Astrocyte of the cerebellum (primary cell): ENCODE measurements at regions not wholly inside any gene's neighbourhood (a gene's known extent, or its start where the extent isn't known, plus 50 kb on each side); places are given as distances from the start of the nearest gene placed in this dataset.

Source experiments
- DNase-seq: peaks from one replicate; pipeline ENCODE4 v3.0.0-alpha.2; 2011; ENCODE audit warnings: low read depth
- H3K4me3 ChIP-seq: 2 replicates; pipeline ENCODE4 v1.5.1; 2011; ENCODE audit warnings: mild to moderate bottlenecking, low read depth, low read length, moderate library complexity
- in situ Hi-C: cut with HindIII; loops from 2 replicates; pipeline ENCODE4 v1.10.0; 2017; ENCODE audit warnings: low sequenced_read_pairs
- TF ChIP-seq, protein P1 (sequence below): IDR thresholded peaks from 2 replicates; pipeline ENCODE4 v1.5.1; 2012; ENCODE audit warnings: low read length, low read depth, moderate library complexity, mild to moderate bottlenecking; ENCODE audit errors: missing control alignments

DNA sequence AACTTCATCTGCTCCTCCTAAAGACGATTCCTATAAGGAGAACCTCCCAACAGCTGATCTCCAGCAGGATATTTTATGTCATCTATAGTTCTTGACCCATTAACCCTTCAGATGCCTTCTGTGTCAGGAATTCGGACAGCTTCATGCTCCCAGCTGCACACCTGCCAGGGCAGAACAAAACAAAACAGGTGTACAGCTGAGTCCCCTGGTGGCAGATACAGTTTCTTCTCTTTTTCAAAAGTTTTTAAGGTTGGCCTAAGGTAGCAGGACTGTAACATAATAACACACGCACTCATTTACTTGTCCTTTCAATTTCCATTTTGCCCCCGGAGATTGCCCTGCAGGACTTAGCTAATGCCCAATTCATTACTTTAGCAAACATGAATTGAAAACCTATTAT lies 218.3 kb downstream of the S1PR1 start:
- TF ChIP-seq, protein P1, sequence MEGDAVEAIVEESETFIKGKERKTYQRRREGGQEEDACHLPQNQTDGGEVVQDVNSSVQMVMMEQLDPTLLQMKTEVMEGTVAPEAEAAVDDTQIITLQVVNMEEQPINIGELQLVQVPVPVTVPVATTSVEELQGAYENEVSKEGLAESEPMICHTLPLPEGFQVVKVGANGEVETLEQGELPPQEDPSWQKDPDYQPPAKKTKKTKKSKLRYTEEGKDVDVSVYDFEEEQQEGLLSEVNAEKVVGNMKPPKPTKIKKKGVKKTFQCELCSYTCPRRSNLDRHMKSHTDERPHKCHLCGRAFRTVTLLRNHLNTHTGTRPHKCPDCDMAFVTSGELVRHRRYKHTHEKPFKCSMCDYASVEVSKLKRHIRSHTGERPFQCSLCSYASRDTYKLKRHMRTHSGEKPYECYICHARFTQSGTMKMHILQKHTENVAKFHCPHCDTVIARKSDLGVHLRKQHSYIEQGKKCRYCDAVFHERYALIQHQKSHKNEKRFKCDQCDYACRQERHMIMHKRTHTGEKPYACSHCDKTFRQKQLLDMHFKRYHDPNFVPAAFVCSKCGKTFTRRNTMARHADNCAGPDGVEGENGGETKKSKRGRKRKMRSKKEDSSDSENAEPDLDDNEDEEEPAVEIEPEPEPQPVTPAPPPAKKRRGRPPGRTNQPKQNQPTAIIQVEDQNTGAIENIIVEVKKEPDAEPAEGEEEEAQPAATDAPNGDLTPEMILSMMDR: no peak
- no peak for DNase-seq
- in situ Hi-C loops: no loop called here
- H3K4me3 ChIP-seq: no peak overlapping the region

DNA sequence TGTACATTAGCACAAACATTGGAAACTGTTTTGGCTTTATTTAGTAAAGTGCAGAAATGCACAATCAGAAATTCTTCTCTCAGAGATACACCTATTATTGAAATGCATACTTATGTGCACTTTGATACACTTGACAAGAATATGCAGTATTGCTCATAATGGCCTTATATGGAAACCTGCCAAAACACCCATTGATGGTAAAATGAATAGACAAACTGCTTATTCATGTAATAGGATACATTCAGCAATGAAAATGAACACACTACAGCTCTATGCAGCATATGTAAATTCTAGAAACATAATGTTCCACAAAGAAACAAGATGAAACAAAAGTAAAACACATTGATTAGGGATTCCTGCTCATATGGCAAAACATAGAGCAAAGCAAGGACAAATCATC lies 223.9 kb downstream of the S1PR1 start:
- no peak overlapping the region for H3K4me3 ChIP-seq
- TF ChIP-seq, protein P1: no peak
- in situ Hi-C loops: no loop called here
- DNase-seq: no peak

DNA sequence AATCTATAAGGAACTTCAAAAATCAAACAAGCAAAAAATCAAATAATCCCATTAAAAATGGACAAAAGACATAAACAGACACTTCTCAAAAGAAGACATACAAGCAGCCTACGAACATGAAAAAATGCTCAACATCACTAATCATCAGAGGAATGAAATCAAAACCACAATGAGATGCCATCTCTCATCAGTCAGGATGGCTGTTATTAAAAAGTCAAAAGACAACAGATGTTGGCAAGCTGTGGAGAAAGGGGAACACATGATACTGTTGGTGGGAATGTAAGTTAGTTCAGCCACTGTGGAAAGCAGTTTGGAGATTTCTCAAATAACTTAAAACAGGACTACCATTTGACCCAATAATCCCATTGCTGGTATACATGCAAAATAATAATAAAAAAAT lies 226.4 kb downstream of the S1PR1 start:
- in situ Hi-C loops: no loop called here
- DNase-seq: no peak
- H3K4me3 ChIP-seq: no peak overlapping the region
- TF ChIP-seq, protein P1: no peak

DNA sequence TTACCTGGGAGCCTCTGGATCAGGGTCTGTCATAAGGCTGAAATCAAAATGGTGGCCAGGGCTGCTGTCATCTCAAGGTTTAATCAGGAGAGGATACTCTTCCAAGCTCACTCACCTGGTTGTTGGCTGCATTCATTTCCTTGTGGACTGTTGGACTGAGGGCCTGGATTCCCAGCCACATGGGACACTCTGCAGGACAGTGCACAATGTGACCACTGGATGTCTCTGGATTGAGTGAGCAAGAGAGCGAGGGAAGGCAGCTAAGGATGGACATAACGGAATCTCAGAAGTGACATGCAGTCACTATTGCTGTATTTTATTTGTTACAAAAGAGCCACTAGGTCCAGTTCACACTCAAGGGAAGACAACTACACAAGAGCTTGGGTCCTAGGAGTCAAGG lies 229.1 kb downstream of the S1PR1 start:
- TF ChIP-seq, protein P1: no peak
- DNase-seq: no peak
- no peak overlapping the region for H3K4me3 ChIP-seq
- in situ Hi-C loops: no loop called here

DNA sequence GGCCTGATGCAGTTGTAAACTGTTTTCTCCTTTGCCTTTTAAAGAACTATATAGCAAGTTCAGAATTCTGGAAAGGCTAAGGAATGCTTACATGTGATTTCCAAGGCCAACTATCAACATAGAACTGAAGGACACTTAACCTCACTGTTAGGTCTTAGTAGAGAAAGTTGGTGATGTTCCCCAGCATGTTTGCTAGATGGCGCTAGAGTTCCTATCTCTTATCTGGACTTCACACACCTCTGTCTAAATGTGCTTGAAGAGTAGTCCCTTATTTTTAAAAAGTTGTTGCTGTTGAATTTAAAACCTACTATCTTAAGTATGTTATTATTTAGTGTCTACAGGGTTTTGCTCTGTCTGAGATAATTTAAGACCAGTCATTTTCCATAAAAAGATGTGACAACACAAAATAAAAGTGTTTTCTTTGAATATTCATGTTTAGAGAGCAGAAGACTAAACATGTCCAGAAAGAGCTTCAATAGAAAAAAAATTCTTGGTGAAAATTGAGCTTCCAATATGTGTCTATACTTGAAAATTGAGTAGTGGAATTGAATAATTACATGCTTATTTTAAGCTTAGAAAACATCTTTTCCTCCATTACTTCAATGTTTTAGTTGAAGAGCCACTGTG lies 237.3 kb downstream of the S1PR1 start:
- TF ChIP-seq, protein P1: no peak
- H3K4me3 ChIP-seq: no peak overlapping the region
- in situ Hi-C loops: no loop called here
- DNase-seq: no peak

DNA sequence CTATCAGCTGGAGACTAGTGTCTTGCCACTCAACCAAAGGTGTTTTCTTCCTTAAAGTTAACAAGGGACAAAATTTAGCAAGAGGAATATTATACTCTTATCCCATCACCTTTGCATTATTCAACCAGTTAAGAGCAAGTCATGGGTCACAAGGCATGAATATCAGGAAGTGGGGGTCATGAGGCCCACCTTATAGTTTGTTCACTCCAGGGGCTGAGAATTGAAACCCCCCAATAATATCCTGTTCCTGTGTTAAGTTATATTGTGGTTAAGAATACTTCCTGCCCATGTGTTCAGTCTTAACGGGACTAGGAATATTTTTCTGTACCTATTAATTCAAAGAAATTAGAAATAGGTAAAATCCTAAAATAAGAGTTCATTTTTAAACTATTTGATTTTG lies 239.7 kb downstream of the S1PR1 start:
- TF ChIP-seq, protein P1: no peak
- in situ Hi-C loops: no loop called here
- no peak overlapping the region for H3K4me3 ChIP-seq
- DNase-seq: no peak
